H9 (cell line): ENCODE measurements at regions not wholly inside any gene's neighbourhood (a gene's known extent, or its start where the extent isn't known, plus 50 kb on each side); places are given as distances from the start of the nearest gene placed in this dataset.

ENCODE experiments used
- DNase-seq: peaks from one replicate; pipeline ENCODE4 v3.0.0-alpha.2; 2017
- H2AFZ ChIP-seq: one replicate; pipeline ENCODE4 v1.6.1; 2013; ENCODE audit warnings: mild to moderate bottlenecking, low read length, control low read depth, moderate library complexity
- H2AK5ac ChIP-seq: 2 replicates; pipeline ENCODE4 v1.6.1; 2013; ENCODE audit warnings: low read length, control low read depth, mixed read lengths; ENCODE audit not compliant: insufficient read length
- H2BK120ac ChIP-seq: one replicate; pipeline ENCODE4 v1.6.1; 2013; ENCODE audit warnings: low read depth, mild to moderate bottlenecking, low read length, control low read depth, inconsistent platforms; ENCODE audit not compliant: poor library complexity, severe bottlenecking
- H2BK12ac ChIP-seq: 2 replicates; pipeline ENCODE4 v1.6.1; 2013; ENCODE audit warnings: low read length, control low read depth, mixed read lengths, low read depth; ENCODE audit not compliant: insufficient read length
- H2BK15ac ChIP-seq: 2 replicates; pipeline ENCODE4 v1.6.1; 2013; ENCODE audit warnings: low read depth, low read length, control low read depth
- H2BK20ac ChIP-seq: one replicate; pipeline ENCODE4 v1.6.1; 2013; ENCODE audit warnings: low read depth, mild to moderate bottlenecking, low read length, control low read depth, inconsistent platforms; ENCODE audit not compliant: poor library complexity, severe bottlenecking
- H2BK5ac ChIP-seq: 2 replicates; pipeline ENCODE4 v1.6.1; 2013; ENCODE audit warnings: low read length, control low read depth, mixed read lengths; ENCODE audit not compliant: insufficient read length
- H3K14ac ChIP-seq: 2 replicates; pipeline ENCODE4 v1.6.1; 2013; ENCODE audit warnings: low read length, control low read depth; ENCODE audit not compliant: insufficient read depth
- H3K18ac ChIP-seq: 2 replicates; pipeline ENCODE4 v1.6.1; 2013; ENCODE audit warnings: low read depth, mild to moderate bottlenecking, mixed read lengths, low read length, control low read depth; ENCODE audit not compliant: insufficient read length
- H3K23ac ChIP-seq: 2 replicates; pipeline ENCODE4 v1.6.1; 2013; ENCODE audit warnings: low read length, control low read depth, mixed read lengths, low read depth; ENCODE audit not compliant: insufficient read length
- H3K23me2 ChIP-seq: 2 replicates; pipeline ENCODE4 v1.6.1; 2013; ENCODE audit warnings: low read depth, mild to moderate bottlenecking, mixed read lengths, low read length, control low read depth; ENCODE audit not compliant: insufficient read length, poor library complexity, severe bottlenecking
- H3K27ac ChIP-seq: 2 replicates; pipeline ENCODE4 v1.5.1; 2013; ENCODE audit warnings: low read length, control low read depth, mixed read lengths, low read depth; ENCODE audit not compliant: insufficient read length
- H3K27me3 ChIP-seq: 2 replicates; pipeline ENCODE4 v1.6.1; 2013; ENCODE audit warnings: low read length, control low read depth, inconsistent platforms; ENCODE audit not compliant: insufficient read depth
- H3K4ac ChIP-seq: 2 replicates; pipeline ENCODE4 v1.6.1; 2013; ENCODE audit warnings: low read depth, mild to moderate bottlenecking, control low read depth, inconsistent platforms, low read length, moderate library complexity
- H3K4me1 ChIP-seq: 2 replicates; pipeline ENCODE4 v1.6.1; 2013; ENCODE audit warnings: low read length, control low read depth, inconsistent platforms; ENCODE audit not compliant: insufficient read depth
- H3K4me2 ChIP-seq: 2 replicates; pipeline ENCODE4 v1.6.1; 2013; ENCODE audit warnings: low read length, control low read depth, mixed read lengths; ENCODE audit not compliant: insufficient read length, insufficient read depth
- H3K56ac ChIP-seq: 2 replicates; pipeline ENCODE4 v1.6.1; 2013; ENCODE audit warnings: low read depth, mild to moderate bottlenecking, mixed read lengths, low read length, control low read depth; ENCODE audit not compliant: insufficient read length
- H3K79me1 ChIP-seq: 2 replicates; pipeline ENCODE4 v1.6.1; 2013; ENCODE audit warnings: low read depth, mild to moderate bottlenecking, moderate library complexity, low read length, control low read depth, inconsistent platforms; ENCODE audit not compliant: insufficient read depth, poor library complexity, severe bottlenecking
- H3K79me2 ChIP-seq: 2 replicates; pipeline ENCODE4 v1.6.1; 2013; ENCODE audit warnings: low read length, control low read depth, inconsistent platforms; ENCODE audit not compliant: insufficient read depth
- H3K9ac ChIP-seq: 2 replicates; pipeline ENCODE4 v1.6.1; 2013; ENCODE audit warnings: low read length, control low read depth, mixed read lengths; ENCODE audit not compliant: insufficient read length; ENCODE audit errors: extremely low read depth
- H3K9me3 ChIP-seq: one replicate; pipeline ENCODE4 v1.6.1; 2013; ENCODE audit warnings: low read depth, low read length, inconsistent platforms; ENCODE audit not compliant: control insufficient read depth
- H3T11ph ChIP-seq: one replicate; pipeline ENCODE4 v1.6.1; 2013; ENCODE audit warnings: mild to moderate bottlenecking, low read length, control low read depth, inconsistent platforms
- H4K20me1 ChIP-seq: one replicate; pipeline ENCODE4 v1.6.1; 2013; ENCODE audit not compliant: control insufficient read depth, insufficient read length, insufficient read depth
- H4K5ac ChIP-seq: 2 replicates; pipeline ENCODE4 v1.6.1; 2013; ENCODE audit warnings: low read depth, mild to moderate bottlenecking, mixed read lengths, low read length, control low read depth; ENCODE audit not compliant: insufficient read length
- H4K8ac ChIP-seq: replicated peaks from 2 replicates; pipeline ENCODE4 v1.6.1; 2013; ENCODE audit warnings: low read length, control low read depth, mixed read lengths, low read depth; ENCODE audit not compliant: insufficient read length
- H4K91ac ChIP-seq: 2 replicates; pipeline ENCODE4 v1.6.1; 2013; ENCODE audit warnings: low read depth, mild to moderate bottlenecking, moderate library complexity, mixed read lengths, low read length, control low read depth; ENCODE audit not compliant: insufficient read length
- H3K27ac Mint-ChIP-seq, 3 experiments: 2 replicates in 2 of 3; 3 replicates in 1 of 3; pipeline ENCODE4 v1.8.0; 2020 to 2021; ENCODE audit warnings: mixed read lengths in 3 of 3, mild to moderate bottlenecking in 1 of 3, moderate library complexity in 1 of 3
- H3K27me3 Mint-ChIP-seq: 2 replicates; pipeline ENCODE4 v1.8.0; 2021; ENCODE audit warnings: low read depth, mild to moderate bottlenecking, moderate library complexity, mixed read lengths
- H3K36me3 Mint-ChIP-seq, 3 experiments: 2 replicates in 2 of 3; 3 replicates in 1 of 3; pipeline ENCODE4 v1.8.0; 2020 to 2021; ENCODE audit warnings: low read depth in 3 of 3, mixed read lengths in 3 of 3; ENCODE audit not compliant: insufficient read depth in 1 of 3
- H3K4me1 Mint-ChIP-seq, 2 experiments: 2 replicates each; pipeline ENCODE4 v1.8.0; 2020; ENCODE audit warnings: mixed read lengths in 2 of 2
- H3K4me3 Mint-ChIP-seq, 2 experiments: 2 replicates in 1 of 2; 3 replicates in 1 of 2; pipeline ENCODE4 v1.8.0; 2020 to 2021; ENCODE audit warnings: mild to moderate bottlenecking in 2 of 2, mixed read lengths in 2 of 2, moderate library complexity in 1 of 2
- H3K9me3 Mint-ChIP-seq, 2 experiments: 2 replicates in 1 of 2; 3 replicates in 1 of 2; pipeline ENCODE4 v1.8.0; 2020; ENCODE audit warnings: mild to moderate bottlenecking in 2 of 2, mixed read lengths in 2 of 2, moderate library complexity in 1 of 2
- WGBS: extraction: QIAGEN DNeasy Blood & Tissue Kit; methylation state at CpG from one replicate; pipeline ENCODE4 v1.1.7; 2013; ENCODE audit warnings: missing lambda C conversion rate, low lambda C conversion rate, mixed read lengths; ENCODE audit not compliant: insufficient read length; ENCODE audit errors: extremely low coverage; 5-methylcytosine and 5-hydroxymethylcytosine counted together
- TF ChIP-seq, protein P1 (sequence below): fragments of 200-600 bp; sonication (generic); conservative IDR thresholded peaks from 3 replicates; pipeline ENCODE4 v1.8.0; 2021; ENCODE audit warnings: antibody characterized with exemption, mild to moderate bottlenecking

DNA sequence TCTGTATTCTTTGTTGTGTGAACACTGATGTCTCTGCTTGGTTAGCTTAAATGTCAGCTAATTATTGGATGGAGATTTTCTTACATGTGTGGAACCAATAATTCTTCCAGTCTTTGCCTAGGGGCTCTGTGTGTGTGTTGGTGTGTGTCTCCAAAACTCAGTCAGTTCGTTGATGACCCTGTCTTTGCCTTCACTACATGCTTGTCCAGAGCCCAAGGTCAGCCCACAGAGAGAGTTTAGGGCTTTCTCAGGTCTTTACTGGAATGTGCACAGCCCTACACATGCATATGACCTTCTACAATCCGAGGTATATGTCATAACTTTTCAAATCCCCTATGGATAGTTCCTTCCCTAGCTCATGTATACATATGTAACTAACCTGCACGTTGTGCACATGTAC is 74.1 kb upstream of the LDAH start:
- Histone ChIP-seq H2BK15ac (no peak overlapping the region), H3K27me3 (no peaks in the 10 kb centered on the region), H2BK5ac (no peak overlapping the region), H3K27ac (no peak overlapping the region), H2BK20ac (no peak overlapping the region), H3K18ac (no peak overlapping the region), H3K4ac (no peak overlapping the region), H4K8ac (no peak overlapping the region), H3K79me2 (no peaks in the 10 kb centered on the region), H3K23ac (no peak overlapping the region), H4K5ac (no peak overlapping the region), H3T11ph (no peak overlapping the region), H3K56ac (no peak overlapping the region), H2BK120ac (no peak overlapping the region), H3K4me1 (no peaks in the 10 kb centered on the region), H3K4me2 (no peak overlapping the region), H4K91ac (no peak overlapping the region), H3K14ac (no peak overlapping the region), H2AK5ac (no peak overlapping the region), H2BK12ac (no peak overlapping the region), H3K9me3 (no peaks in the 10 kb centered on the region), H4K20me1 (no peaks in the 10 kb centered on the region), H3K9ac (no peak overlapping the region), H3K79me1 (no peaks in the 10 kb centered on the region), H2AFZ (no peak overlapping the region), H3K23me2 (no peaks in the 10 kb centered on the region)
- Mint-ChIP-seq H3K36me3 (no peaks in the 10 kb centered on the region), H3K27ac (no peak overlapping the region), H3K9me3 (peaks cover 8 to 21% of the 10 kb centered on the region in 2 experiments), H3K27me3 (peaks cover 15% of the 10 kb centered on the region), H3K4me1 (no peaks in the 10 kb centered on the region), H3K4me3 (no peak overlapping the region)
- no peak for DNase-seq
- WGBS: no CpG with 5 or more reads among the region's 3 CpGs
- TF ChIP-seq, protein P1, sequence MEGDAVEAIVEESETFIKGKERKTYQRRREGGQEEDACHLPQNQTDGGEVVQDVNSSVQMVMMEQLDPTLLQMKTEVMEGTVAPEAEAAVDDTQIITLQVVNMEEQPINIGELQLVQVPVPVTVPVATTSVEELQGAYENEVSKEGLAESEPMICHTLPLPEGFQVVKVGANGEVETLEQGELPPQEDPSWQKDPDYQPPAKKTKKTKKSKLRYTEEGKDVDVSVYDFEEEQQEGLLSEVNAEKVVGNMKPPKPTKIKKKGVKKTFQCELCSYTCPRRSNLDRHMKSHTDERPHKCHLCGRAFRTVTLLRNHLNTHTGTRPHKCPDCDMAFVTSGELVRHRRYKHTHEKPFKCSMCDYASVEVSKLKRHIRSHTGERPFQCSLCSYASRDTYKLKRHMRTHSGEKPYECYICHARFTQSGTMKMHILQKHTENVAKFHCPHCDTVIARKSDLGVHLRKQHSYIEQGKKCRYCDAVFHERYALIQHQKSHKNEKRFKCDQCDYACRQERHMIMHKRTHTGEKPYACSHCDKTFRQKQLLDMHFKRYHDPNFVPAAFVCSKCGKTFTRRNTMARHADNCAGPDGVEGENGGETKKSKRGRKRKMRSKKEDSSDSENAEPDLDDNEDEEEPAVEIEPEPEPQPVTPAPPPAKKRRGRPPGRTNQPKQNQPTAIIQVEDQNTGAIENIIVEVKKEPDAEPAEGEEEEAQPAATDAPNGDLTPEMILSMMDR: no peak
